ENCODE measurements at regions not wholly inside any gene's neighbourhood (a gene's known extent, or its start where the extent isn't known, plus 50 kb on each side); places are given as distances from the start of the nearest gene placed in this dataset.

DNA sequence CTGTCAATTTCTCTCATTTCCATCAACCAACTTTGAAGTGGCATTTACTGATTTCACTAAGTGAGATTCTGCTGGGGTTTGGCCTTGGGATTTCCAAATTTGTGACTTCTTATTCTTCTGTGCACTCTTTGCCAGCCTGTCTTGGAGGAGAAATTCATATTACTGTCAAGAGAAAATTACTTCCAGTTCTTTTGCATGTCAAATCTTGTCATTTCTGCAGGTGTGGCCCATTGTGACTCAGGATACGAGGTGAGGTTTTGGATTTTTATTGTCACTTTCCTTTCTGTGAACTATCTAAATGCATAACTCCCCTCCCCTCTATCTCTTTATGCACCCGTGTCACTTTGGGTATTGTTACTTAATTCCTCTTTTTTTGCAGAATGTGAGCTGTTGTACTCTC lies 102.6 kb upstream of the GUCY1A1 start:
- Mint-ChIP-seq H3K27me3 (no peaks in the 10 kb centered on the region), H3K4me3 (no peak overlapping the region), H3K27ac (no peak overlapping the region), H3K4me1 (ENCODE audit: low read depth in 2 of 2) (no peaks in the 10 kb centered on the region), H3K36me3 (no peaks in the 10 kb centered on the region), H3K9me3 (no peaks in the 10 kb centered on the region)
- ATAC-seq = no peak
- no peak for DNase-seq (ENCODE audit: low spot score)

DNA sequence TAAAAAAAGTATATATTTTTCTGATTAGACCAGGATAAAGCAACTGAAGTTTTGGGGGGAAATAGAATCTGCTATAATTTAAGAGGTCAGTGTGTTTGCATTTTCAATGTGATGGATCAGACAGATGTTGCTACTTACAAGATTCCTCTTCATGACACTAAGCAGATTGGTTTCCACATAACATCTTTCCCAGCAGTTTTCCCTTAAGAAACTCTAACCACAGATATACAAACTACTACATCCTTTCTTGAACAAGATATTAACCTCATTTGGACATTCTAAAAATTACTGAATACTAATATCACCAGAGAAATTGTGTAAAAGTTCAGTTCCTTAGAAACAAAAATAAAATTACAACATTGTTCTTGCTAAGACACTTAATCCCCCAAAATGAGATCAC lies 106.7 kb upstream of the GUCY1A1 start:
- ATAC-seq (no peak), DNase-seq (ENCODE audit: low spot score) (no peak)
- Mint-ChIP-seq H3K9me3 (peaks cover 9% of the 10 kb centered on the region), H3K36me3 (peaks cover 6% of the 10 kb centered on the region), H3K27ac (no peak overlapping the region), H3K4me1 (ENCODE audit: low read depth in 2 of 2) (no peaks in the 10 kb centered on the region), H3K4me3 (no peak overlapping the region), H3K27me3 (peaks cover 0 to 4% of the 10 kb centered on the region in 2 donors)

DNA sequence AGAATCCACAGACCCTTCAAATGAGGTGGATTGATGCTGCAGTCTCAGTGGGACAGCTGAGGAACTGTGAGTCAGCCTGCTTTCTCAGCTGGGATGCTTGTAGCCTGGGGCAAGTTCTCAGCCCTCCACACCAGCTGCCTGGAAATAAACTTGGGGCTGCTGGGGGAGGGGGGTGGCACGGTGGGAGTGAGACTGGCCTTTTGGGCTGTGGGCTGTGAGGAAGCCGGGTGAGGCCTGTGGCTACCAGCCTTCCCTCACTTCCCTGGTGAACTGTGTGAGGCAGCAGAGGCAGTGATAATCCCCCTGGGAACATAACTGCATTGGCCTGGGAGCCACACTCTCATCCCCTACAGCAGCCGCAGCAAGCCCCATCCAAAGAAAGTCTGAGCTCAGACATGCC lies 114.5 kb upstream of the GUCY1A1 start:
- H3K9me3 Mint-ChIP-seq = peaks cover 6% of the 10 kb centered on the region
- H3K36me3 Mint-ChIP-seq = peaks cover 10% of the 10 kb centered on the region
- H3K27ac Mint-ChIP-seq = no peak overlapping the region
- no peak overlapping the region for H3K4me3 Mint-ChIP-seq
- ATAC-seq = no peak
- DNase-seq (ENCODE audit: low spot score) = no peak
- H3K4me1 Mint-ChIP-seq (ENCODE audit: low read depth in 2 of 2) = no peaks in the 10 kb centered on the region
- H3K27me3 Mint-ChIP-seq = peaks cover 0 to 5% of the 10 kb centered on the region in 2 donors

DNA sequence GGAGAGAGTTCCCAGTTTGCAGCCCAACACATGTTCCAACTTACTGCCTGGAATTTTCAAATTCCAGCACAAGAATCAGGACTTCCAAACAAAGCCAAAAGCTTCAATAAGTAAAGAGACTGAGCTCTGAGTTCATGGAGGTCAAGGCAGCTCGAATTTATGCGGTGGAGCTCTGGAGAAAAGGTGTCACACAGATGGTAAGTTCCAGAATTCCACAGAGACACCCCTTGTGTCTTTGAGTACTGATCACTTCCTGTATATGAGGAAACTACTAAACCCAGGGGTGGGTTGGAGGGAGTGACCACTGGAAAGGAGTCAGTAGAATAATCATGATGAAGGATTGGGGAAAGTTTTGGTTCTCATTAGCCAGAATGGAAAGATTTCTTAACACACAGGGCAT lies 118.5 kb upstream of the GUCY1A1 start:
- H3K4me3 Mint-ChIP-seq = no peak overlapping the region
- no peaks in the 10 kb centered on the region for H3K9me3 Mint-ChIP-seq
- no peak overlapping the region for H3K27ac Mint-ChIP-seq
- no peaks in the 10 kb centered on the region for H3K4me1 Mint-ChIP-seq (ENCODE audit: low read depth in 2 of 2)
- peaks cover 3% of the 10 kb centered on the region for H3K36me3 Mint-ChIP-seq
- no peaks in the 10 kb centered on the region for H3K27me3 Mint-ChIP-seq
- no peak for ATAC-seq
- no peak for DNase-seq (ENCODE audit: low spot score)

DNA sequence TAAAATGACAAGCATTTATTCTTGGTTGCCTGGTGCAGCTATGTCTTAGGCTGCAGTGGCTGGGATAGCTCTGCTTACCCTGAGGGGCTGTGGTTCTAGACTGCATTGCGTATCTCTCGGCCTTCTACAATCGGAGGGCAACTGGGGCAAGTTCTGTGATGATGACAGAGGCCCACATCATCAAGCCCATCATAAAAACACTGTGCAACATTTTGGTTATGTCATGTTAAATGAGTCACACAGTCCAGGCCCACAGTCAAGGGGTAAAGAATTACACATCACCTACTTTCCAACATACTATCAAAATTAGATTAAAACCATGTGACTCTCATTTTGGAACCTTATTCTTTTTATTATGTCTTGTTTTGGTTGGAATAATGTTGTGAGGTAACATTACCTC lies 120.2 kb upstream of the GUCY1A1 start:
- H3K4me3 Mint-ChIP-seq = no peak overlapping the region
- no peaks in the 10 kb centered on the region for H3K27me3 Mint-ChIP-seq
- no peak overlapping the region for H3K27ac Mint-ChIP-seq

DNA sequence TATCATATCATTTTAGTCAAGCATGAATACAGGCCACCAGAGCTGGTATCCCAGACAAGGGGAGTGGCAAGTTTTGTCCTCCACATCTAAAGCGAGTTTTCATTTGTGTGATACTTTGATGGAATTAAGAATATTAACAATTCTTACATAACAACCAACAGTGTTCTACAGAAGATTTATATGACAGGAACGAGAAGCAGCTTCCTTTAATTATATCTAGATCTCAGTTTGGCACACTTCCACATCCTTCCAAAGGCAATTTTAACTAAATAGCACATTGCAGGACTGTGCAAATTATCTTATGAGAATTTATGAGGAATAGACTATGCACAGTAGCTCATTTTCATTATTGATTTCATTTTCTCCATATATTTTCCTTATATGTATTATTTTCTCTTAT lies 121.2 kb upstream of the GUCY1A1 start:
- Mint-ChIP-seq H3K4me1 (ENCODE audit: low read depth in 2 of 2) (no peaks in the 10 kb centered on the region), H3K27ac (no peak overlapping the region), H3K9me3 (no peaks in the 10 kb centered on the region), H3K4me3 (no peak overlapping the region), H3K36me3 (no peaks in the 10 kb centered on the region), H3K27me3 (no peaks in the 10 kb centered on the region)
- no peak for DNase-seq (ENCODE audit: low spot score)
- no peak for ATAC-seq

More for the DNA sequence above, 120.2 kb upstream of the GUCY1A1 start:
- no peaks in the 10 kb centered on the region for H3K36me3 Mint-ChIP-seq
- no peak for ATAC-seq
- H3K9me3 Mint-ChIP-seq = no peaks in the 10 kb centered on the region
- no peaks in the 10 kb centered on the region for H3K4me1 Mint-ChIP-seq (ENCODE audit: low read depth in 2 of 2)
- DNase-seq (ENCODE audit: low spot score) = no peak

DNA sequence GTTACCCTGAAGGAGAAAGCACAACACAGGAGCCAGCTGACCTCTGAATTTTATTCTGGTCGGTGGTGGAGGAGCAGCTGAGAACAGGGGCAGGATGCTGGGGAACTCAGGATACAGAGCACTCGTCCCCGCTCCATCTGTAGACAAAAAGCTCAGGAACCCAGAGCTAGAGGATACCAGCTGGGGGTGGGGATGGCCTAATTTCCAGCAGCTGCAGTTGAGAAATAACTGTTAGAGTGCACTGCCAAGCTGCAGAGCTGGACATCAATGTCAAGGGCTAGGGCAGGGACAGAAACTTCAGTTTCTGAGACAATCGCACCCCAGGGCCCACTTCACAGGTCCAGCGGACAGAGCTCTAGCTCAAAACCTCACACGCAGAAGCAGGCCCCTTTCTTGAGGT lies 122.1 kb upstream of the GUCY1A1 start:
- ATAC-seq (no peak), DNase-seq (ENCODE audit: low spot score) (no peak)
- Mint-ChIP-seq H3K36me3 (no peaks in the 10 kb centered on the region), H3K27me3 (no peaks in the 10 kb centered on the region), H3K9me3 (no peaks in the 10 kb centered on the region), H3K4me1 (ENCODE audit: low read depth in 2 of 2) (no peaks in the 10 kb centered on the region), H3K27ac (no peak overlapping the region), H3K4me3 (no peak overlapping the region)

DNA sequence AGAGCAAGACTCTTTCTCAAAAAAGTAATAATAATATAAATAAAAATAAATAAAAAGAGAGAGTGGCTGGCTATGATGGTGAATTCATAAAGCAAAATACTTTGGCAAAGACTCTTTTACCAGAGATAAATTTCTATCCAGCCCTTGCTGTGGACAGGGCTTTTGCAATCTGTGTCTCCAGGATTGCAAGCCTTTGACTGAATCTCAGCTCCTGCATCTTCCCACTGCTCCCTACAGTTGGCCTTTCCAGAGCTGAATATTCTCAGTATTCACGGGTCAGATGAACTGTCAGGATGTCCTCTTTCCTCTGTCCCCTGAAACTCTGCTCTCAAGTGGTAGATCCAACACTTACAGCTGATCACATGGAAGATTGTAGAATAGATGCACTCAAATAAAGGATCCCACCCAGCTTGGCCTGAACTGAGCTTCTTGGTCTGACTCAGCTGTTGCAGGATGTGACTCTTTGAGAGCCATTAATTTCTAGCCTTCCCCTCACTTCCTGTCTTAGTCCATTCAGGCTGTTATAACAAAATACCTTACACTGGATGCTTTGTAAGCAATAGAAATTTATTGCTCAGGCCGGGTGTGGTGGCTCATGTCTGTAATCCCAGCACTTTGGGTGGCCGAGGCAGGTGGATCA lies 123.4 kb upstream of the GUCY1A1 start:
- Mint-ChIP-seq H3K4me1 (ENCODE audit: low read depth in 2 of 2) (no peaks in the 10 kb centered on the region), H3K27ac (no peak overlapping the region), H3K9me3 (no peaks in the 10 kb centered on the region), H3K36me3 (no peaks in the 10 kb centered on the region), H3K27me3 (no peaks in the 10 kb centered on the region), H3K4me3 (no peak overlapping the region)
- no peak for ATAC-seq
- no peak for DNase-seq (ENCODE audit: low spot score)

DNA sequence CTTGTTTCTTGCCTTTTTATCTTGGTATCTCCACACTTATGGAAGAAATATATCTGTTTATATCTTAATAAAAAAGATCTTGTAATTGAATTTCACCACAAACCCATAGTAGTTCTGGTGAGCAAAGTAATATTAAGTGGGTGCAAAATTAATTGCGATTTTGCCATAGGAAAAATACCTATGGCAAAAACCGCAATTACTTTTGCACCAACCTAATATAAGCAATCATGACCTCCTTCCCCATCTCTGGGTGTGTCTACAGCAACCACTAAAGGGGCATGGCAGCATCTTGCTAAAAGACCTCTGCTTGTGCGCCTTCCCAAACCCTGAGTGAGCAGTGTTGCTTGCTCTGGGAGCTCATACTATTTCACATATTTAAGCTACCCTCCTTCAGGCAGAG lies 124.2 kb upstream of the GUCY1A1 start:
- DNase-seq (ENCODE audit: low spot score) (no peak), ATAC-seq (no peak)
- Mint-ChIP-seq H3K9me3 (no peaks in the 10 kb centered on the region), H3K4me1 (ENCODE audit: low read depth in 2 of 2) (no peaks in the 10 kb centered on the region), H3K27ac (no peak overlapping the region), H3K27me3 (no peaks in the 10 kb centered on the region), H3K36me3 (no peaks in the 10 kb centered on the region), H3K4me3 (no peak overlapping the region)

DNA sequence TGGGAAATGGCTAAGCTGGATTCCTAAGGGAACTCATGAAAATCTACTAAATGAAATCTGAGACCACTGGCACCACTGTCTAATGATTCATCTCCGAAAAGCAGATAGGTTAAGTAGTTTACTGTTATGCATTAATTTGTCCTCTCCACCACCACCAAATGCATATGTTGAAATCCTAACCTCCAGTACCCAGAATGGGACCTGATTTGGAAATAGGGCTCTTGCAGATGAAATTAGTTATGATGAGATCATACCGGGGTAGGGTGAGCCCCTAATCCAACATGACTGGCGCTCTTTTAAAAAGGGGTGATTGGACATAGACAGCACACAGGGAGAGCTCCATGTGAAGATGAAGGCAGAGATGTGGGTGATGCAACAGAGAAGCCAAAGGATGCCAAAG lies 124.9 kb upstream of the GUCY1A1 start:
- Mint-ChIP-seq H3K4me1 (ENCODE audit: low read depth in 2 of 2) (no peaks in the 10 kb centered on the region), H3K9me3 (no peaks in the 10 kb centered on the region), H3K36me3 (no peaks in the 10 kb centered on the region), H3K4me3 (no peak overlapping the region), H3K27ac (no peak overlapping the region), H3K27me3 (no peaks in the 10 kb centered on the region)
- ATAC-seq (no peak), DNase-seq (ENCODE audit: low spot score) (no peak)

DNA sequence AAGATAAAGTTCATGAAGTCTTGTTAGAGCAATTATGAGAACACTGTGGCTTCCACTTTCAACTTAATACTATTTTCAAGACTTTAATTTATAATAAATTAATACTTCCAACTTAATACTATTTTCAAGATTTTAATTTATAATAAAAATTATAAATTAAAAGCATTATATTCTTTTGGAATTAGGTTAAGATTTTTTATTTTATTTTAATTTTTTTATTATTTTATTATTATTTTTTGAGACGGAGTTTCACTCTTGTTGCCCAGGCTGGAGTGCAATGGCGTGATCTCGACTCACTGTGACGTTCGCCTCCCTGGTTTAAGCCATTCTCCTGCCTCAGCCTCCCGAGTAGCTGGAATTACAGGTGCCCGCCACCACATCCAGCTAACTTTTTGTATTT lies 126.0 kb upstream of the GUCY1A1 start:
- ATAC-seq = no peak
- H3K27me3 Mint-ChIP-seq = no peaks in the 10 kb centered on the region
- H3K27ac Mint-ChIP-seq = no peak overlapping the region
- no peak for DNase-seq (ENCODE audit: low spot score)
- H3K9me3 Mint-ChIP-seq = no peaks in the 10 kb centered on the region
- H3K4me1 Mint-ChIP-seq (ENCODE audit: low read depth in 2 of 2) = no peaks in the 10 kb centered on the region
- H3K36me3 Mint-ChIP-seq = no peaks in the 10 kb centered on the region
- H3K4me3 Mint-ChIP-seq = no peak overlapping the region

DNA sequence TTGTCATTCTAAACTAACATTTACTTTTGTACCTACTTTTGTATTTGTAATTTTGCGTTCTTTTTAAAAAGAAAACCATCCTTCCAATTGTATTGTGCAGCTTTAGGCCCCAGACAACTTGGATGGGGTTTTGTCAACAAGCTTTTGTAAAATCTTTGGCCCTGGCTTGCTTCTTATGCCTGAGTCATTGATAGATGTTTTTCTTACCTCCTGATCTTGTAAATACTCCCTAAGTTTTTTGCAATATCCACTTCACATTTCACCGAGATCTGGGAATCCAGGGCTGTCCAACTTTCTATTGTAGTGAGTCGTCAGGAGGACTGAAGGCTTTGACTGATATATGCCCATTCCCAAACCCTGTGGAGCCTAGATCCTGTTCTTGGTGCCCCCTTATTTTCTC lies 126.9 kb upstream of the GUCY1A1 start:
- no peaks in the 10 kb centered on the region for H3K27me3 Mint-ChIP-seq

DNA sequence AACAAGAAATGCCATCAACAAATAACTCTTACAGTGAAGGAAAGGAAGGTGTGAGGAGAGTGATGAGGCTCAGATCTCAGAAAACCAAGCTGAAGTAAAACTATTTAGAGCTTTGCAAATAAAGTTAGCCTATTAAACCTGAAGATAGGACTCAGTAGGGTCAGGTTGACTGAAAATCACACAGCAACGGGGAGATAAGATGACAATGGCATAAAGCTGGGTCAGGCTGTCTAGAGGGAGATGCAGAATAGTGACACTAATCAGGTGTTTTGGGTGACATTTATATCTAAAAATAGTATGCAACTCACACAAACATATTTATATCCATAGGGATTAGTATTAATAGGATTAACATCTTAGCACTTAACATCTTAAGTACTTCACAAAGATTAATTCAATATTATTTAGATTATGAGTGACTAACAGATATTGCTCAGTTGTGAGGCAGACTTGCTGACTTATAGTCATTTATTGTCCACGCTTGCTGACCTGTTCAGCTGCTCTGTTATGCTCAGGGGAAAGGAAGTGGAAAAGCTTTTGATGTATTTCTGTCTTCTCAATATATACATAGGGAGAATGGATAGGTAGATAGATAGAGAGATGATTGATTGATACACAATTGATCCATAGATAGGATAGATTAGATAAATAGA lies 130.7 kb upstream of the GUCY1A1 start:
- Mint-ChIP-seq H3K27me3 (no peaks in the 10 kb centered on the region), H3K27ac (no peak overlapping the region), H3K4me3 (no peak overlapping the region), H3K9me3 (no peaks in the 10 kb centered on the region), H3K36me3 (no peaks in the 10 kb centered on the region), H3K4me1 (ENCODE audit: low read depth in 2 of 2) (no peaks in the 10 kb centered on the region)
- DNase-seq (ENCODE audit: low spot score) (no peak), ATAC-seq (no peak)

More for the DNA sequence above, 126.9 kb upstream of the GUCY1A1 start:
- no peak overlapping the region for H3K4me3 Mint-ChIP-seq
- ATAC-seq (no peak), DNase-seq (ENCODE audit: low spot score) (no peak)
- H3K9me3 Mint-ChIP-seq = no peaks in the 10 kb centered on the region
- H3K4me1 Mint-ChIP-seq (ENCODE audit: low read depth in 2 of 2) = no peaks in the 10 kb centered on the region
- H3K27ac Mint-ChIP-seq = no peak overlapping the region
- H3K36me3 Mint-ChIP-seq = no peaks in the 10 kb centered on the region

DNA sequence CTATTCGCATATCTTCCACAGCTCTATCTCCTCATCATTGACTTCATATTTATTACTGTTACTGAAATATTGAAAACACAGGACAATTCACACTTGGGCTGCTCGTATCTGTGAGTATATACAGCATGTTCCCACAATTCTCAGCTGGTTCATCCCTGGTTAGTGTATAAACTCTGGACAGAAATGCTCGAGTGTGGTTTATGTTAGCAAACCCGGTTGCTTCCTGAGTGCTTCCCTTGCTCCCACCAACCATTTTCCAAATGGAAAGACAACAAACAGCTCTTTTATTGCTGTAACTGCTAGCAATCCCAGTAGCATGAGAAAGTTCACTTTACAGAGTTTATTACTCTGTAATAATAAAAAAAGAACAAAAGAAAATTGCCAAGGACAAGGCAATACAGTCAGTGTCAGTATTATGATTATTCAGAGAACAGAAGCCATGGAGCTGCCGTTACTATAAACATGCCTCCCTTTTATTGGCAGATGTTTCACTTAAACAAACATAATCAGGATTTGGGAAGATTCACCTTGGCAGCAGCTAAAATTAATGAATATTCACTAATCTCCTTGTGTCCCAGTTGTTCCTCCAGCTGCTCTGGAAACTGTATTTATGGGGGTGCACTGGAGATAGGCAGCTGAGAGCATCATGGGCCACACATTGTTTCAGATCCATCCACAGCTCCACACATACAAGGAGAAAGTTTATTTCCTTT lies 134.1 kb upstream of the GUCY1A1 start:
- Mint-ChIP-seq H3K9me3 (no peaks in the 10 kb centered on the region), H3K4me3 (no peak overlapping the region)

More for the DNA sequence above, 134.1 kb upstream of the GUCY1A1 start:
- H3K27me3 Mint-ChIP-seq = no peaks in the 10 kb centered on the region
- DNase-seq (ENCODE audit: low spot score) (no peak), ATAC-seq (no peak)
- no peak overlapping the region for H3K27ac Mint-ChIP-seq
- H3K36me3 Mint-ChIP-seq = no peaks in the 10 kb centered on the region
- no peaks in the 10 kb centered on the region for H3K4me1 Mint-ChIP-seq (ENCODE audit: low read depth in 2 of 2)
